Gastrocnemius medialis (tissue), 4 donors: ENCODE measurements at regions not wholly inside any gene's neighbourhood (a gene's known extent, or its start where the extent isn't known, plus 50 kb on each side); places are given as distances from the start of the nearest gene placed in this dataset.

ENCODE experiments used
- ATAC-seq, 2 donors: fragments of 150-250 bp; one replicate each; pipeline ENCODE4 v1.9.1; 2016
- DNase-seq, 2 donors: peaks; one replicate each; pipeline ENCODE4 v3.0.0-alpha.2; 2019
- H3K27ac ChIP-seq, 4 donors: fragments of 200-600 bp; sonication (generic); 1 replicate in 1 of 4; 2 replicates in 3 of 4; pipeline ENCODE4 v1.5.1; 2016 to 2018; ENCODE audit warnings: mild to moderate bottlenecking in 2 of 4, moderate library complexity in 1 of 4
- H3K27me3 ChIP-seq, 3 donors: fragments of 200-600 bp; sonication (generic) in 2 of 3; 1 replicate in 1 of 3; 2 replicates in 2 of 3; pipeline versions ENCODE4 v1.5.1 to v1.6.0; 2016 to 2019; ENCODE audit warnings: mild to moderate bottlenecking in 1 of 3, moderate library complexity in 1 of 3
- H3K36me3 ChIP-seq, 2 donors: fragments of 200-600 bp; sonication (generic) in 1 of 2; one replicate each; pipeline ENCODE4 v1.5.1; 2017 to 2018
- H3K4me1 ChIP-seq, 2 donors: fragments of 200-600 bp; sonication (generic) in 1 of 2; one replicate each; pipeline ENCODE4 v1.5.1; 2016 to 2017; ENCODE audit warnings: mild to moderate bottlenecking in 2 of 2
- H3K4me3 ChIP-seq, 4 donors: fragments of 200-600 bp; sonication (generic) in 3 of 4; 1 replicate in 1 of 4; 2 replicates in 3 of 4; pipeline ENCODE4 v1.5.1; 2016 to 2019; ENCODE audit warnings: mild to moderate bottlenecking in 2 of 4
- H3K9me3 ChIP-seq, 3 donors: fragments of 200-600 bp; sonication (generic) in 2 of 3; 1 replicate in 1 of 3; 2 replicates in 2 of 3; pipeline ENCODE4 v1.5.1; 2016 to 2019
- POLR2A ChIP-seq, 2 donors: fragments of 450-650 bp; IDR thresholded peaks; one replicate each; pipeline ENCODE4 v1.6.1; 2017; ENCODE audit warnings: antibody characterized with exemption in 2 of 2, mild to moderate bottlenecking in 2 of 2, moderate library complexity in 2 of 2
- in situ Hi-C, 4 donors: fragments of 200-750 bp; cut with MboI; loops; one replicate each; pipeline versions ENCODE4 v1.15.0 to v1.8.0; 2017; ENCODE audit warnings: low sequenced_read_pairs in 4 of 4
- intact Hi-C: fragments of 100-400 bp; cut with DNase I; formaldehyde crosslinking; loops from one replicate; pipeline ENCODE4 v1.15.1; 2023; ENCODE audit warnings: low total_unique reads
- TF ChIP-seq, protein P1 (sequence below), 5 experiments: fragments of 450-650 bp in 3 of 5; fragments of 200-600 bp in 2 of 5; sonication (generic) in 2 of 5; IDR thresholded peaks in 4 of 5; conservative IDR thresholded peaks in 1 of 5; 1 replicate in 4 of 5; 2 replicates in 1 of 5; pipeline ENCODE4 v1.5.1; 2016 to 2019; ENCODE audit warnings: antibody characterized with exemption in 5 of 5, mild to moderate bottlenecking in 3 of 5, moderate library complexity in 3 of 5

GRCh38 chr1:8111560-8111959, 85.5 kb upstream of the ERRFI1 start:
- no peak overlapping the region for H3K27ac ChIP-seq
- intact Hi-C loops (no loop called here), in situ Hi-C loops (no loop called here)
- no peak for TF ChIP-seq POLR2A (IDR thresholded peaks at IDR 0.05)
- TF ChIP-seq, protein P1, sequence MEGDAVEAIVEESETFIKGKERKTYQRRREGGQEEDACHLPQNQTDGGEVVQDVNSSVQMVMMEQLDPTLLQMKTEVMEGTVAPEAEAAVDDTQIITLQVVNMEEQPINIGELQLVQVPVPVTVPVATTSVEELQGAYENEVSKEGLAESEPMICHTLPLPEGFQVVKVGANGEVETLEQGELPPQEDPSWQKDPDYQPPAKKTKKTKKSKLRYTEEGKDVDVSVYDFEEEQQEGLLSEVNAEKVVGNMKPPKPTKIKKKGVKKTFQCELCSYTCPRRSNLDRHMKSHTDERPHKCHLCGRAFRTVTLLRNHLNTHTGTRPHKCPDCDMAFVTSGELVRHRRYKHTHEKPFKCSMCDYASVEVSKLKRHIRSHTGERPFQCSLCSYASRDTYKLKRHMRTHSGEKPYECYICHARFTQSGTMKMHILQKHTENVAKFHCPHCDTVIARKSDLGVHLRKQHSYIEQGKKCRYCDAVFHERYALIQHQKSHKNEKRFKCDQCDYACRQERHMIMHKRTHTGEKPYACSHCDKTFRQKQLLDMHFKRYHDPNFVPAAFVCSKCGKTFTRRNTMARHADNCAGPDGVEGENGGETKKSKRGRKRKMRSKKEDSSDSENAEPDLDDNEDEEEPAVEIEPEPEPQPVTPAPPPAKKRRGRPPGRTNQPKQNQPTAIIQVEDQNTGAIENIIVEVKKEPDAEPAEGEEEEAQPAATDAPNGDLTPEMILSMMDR (IDR thresholded peaks at IDR 0.05 in 4 of 5, conservative IDR thresholded peaks at IDR 0.05 in 1 of 5) = no peak
- H3K36me3 ChIP-seq = no peaks in the 10 kb centered on the region
- ATAC-seq (no peak), DNase-seq (no peak)
- no peak overlapping the region for H3K4me3 ChIP-seq
- peaks cover 4 to 7% of the 10 kb centered on the region in 2 donors for H3K4me1 ChIP-seq
- no peaks in the 10 kb centered on the region for H3K27me3 ChIP-seq
- no peaks in the 10 kb centered on the region for H3K9me3 ChIP-seq

- TF ChIP-seq, protein P1 (IDR thresholded peaks at IDR 0.05 in 4 of 5, conservative IDR thresholded peaks at IDR 0.05 in 1 of 5) = no peak
- TF ChIP-seq POLR2A (IDR thresholded peaks at IDR 0.05) = no peak
- H3K4me1 ChIP-seq = no peaks in the 10 kb centered on the region
- H3K4me3 ChIP-seq = no peak overlapping the region
- intact Hi-C loops (no loop called here), in situ Hi-C loops (no loop called here)
- no peak overlapping the region for H3K27ac ChIP-seq
- DNase-seq (no peak), ATAC-seq (no peak)
- no peaks in the 10 kb centered on the region for H3K36me3 ChIP-seq
- H3K27me3 ChIP-seq = no peaks in the 10 kb centered on the region
- no peaks in the 10 kb centered on the region for H3K9me3 ChIP-seq
These were observed 83.1 kb upstream of the ERRFI1 start for GRCh38 chr1:8109216-8109615.

GRCh38 chr1:8107897-8108296, 81.8 kb upstream of the ERRFI1 start:
- Histone ChIP-seq H3K4me1 (no peaks in the 10 kb centered on the region), H3K4me3 (no peak overlapping the region), H3K27ac (no peak overlapping the region), H3K36me3 (no peaks in the 10 kb centered on the region), H3K27me3 (no peaks in the 10 kb centered on the region), H3K9me3 (no peaks in the 10 kb centered on the region)
- ATAC-seq (no peak), DNase-seq (no peak)
- intact Hi-C loops = no loop called here
- in situ Hi-C loops = no loop called here
- TF ChIP-seq, protein P1 (IDR thresholded peaks at IDR 0.05 in 4 of 5, conservative IDR thresholded peaks at IDR 0.05 in 1 of 5) = no peak
- TF ChIP-seq POLR2A (IDR thresholded peaks at IDR 0.05) = no peak

DNA sequence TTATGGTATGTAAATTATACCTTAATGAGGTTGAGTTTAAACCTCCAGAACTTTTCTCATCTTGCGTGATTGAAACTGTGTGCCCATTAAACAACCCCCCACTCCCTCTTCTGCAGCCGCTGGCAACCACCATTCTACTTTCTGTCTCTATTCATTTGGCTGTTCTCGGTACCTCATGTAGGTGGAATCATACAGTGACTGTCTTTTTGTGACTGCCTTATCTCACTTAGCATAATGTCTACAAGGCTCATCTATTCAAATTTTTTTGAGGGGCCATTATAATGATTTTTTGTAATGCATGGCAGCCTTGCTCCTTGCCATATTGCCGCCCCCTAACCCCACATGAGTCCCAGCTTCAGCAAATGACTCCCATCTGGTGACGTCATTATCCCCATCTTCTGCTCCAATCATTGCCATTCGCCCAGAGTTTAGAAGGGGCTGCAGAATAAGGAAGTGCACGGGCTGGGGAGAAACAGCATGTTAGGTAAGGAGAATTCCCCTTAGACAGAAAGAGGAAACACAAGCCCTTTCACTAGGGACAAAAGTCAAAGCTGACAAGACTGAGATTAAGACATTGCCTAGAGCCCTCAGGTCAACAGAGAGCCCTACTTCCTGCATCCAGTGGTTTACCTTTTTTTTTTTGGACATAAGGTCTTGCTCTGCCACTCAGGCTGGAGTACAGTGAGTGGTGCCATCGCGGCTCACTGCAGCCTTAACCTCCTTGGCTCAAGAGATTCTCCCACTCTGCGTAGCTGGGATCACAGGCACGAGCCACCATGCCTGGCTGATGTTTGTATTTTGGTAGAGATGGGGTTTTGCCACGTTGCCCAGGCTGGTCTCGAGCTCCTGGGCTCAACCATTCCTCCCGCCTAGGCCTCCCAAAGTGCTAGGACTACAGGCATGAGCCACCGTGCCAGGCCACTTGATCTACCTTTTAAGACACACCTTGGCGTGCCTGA, 78.4 kb upstream of the ERRFI1 start:
- H3K27ac ChIP-seq = no peak overlapping the region
- ATAC-seq = no peak
- H3K4me3 ChIP-seq = no peak overlapping the region

More for the DNA sequence above, 78.4 kb upstream of the ERRFI1 start:
- intact Hi-C loops = no loop called here
- no peak for DNase-seq
- no peaks in the 10 kb centered on the region for H3K27me3 ChIP-seq
- no peaks in the 10 kb centered on the region for H3K36me3 ChIP-seq
- TF ChIP-seq POLR2A (IDR thresholded peaks at IDR 0.05) = no peak
- TF ChIP-seq, protein P1 (IDR thresholded peaks at IDR 0.05 in 4 of 5, conservative IDR thresholded peaks at IDR 0.05 in 1 of 5) = no peak
- in situ Hi-C loops = no loop called here
- no peaks in the 10 kb centered on the region for H3K4me1 ChIP-seq
- no peaks in the 10 kb centered on the region for H3K9me3 ChIP-seq
